Gastroesophageal sphincter (tissue), 4 donors: ENCODE measurements at regions not wholly inside any gene's neighbourhood (a gene's known extent, or its start where the extent isn't known, plus 50 kb on each side); places are given as distances from the start of the nearest gene placed in this dataset.

ENCODE experiments used
- ATAC-seq: fragments of 150-250 bp; one replicate; pipeline ENCODE4 v1.9.1; 2016; ENCODE audit warnings: mild to moderate bottlenecking, moderate library complexity
- H3K27ac ChIP-seq, 4 donors: fragments of 200-600 bp; sonication (generic) in 3 of 4; 1 replicate in 3 of 4; 2 replicates in 1 of 4; pipeline ENCODE4 v1.5.1; 2016 to 2019
- H3K27me3 ChIP-seq: fragments of 200-600 bp; sonication (generic); one replicate; pipeline ENCODE4 v1.5.1; 2019
- H3K36me3 ChIP-seq, 2 donors: fragments of 200-600 bp; sonication (generic); one replicate each; pipeline ENCODE4 v1.5.1; 2019; ENCODE audit warnings: control low read depth in 1 of 2
- H3K4me1 ChIP-seq, 3 donors: fragments of 200-600 bp; sonication (generic); 1 replicate in 2 of 3; 2 replicates in 1 of 3; pipeline ENCODE4 v1.5.1; 2016 to 2019; ENCODE audit warnings: control low read depth in 2 of 3
- H3K4me3 ChIP-seq, 2 donors: fragments of 200-600 bp; sonication (generic); one replicate each; pipeline ENCODE4 v1.5.1; 2019; ENCODE audit warnings: mild to moderate bottlenecking in 1 of 2, moderate library complexity in 1 of 2
- H3K9me3 ChIP-seq, 3 donors: fragments of 200-600 bp; sonication (generic); one replicate each; pipeline ENCODE4 v1.5.1; 2017 to 2019; ENCODE audit warnings: control low read depth in 2 of 3
- EP300 ChIP-seq: sonication (generic); formaldehyde crosslinking; IDR thresholded peaks from one replicate; pipeline ENCODE4 v1.6.1; 2017; ENCODE audit warnings: antibody characterized with exemption, mild to moderate bottlenecking
- POLR2A ChIP-seq, 2 donors: fragments of 450-650 bp; IDR thresholded peaks; one replicate each; pipeline ENCODE4 v1.6.1; 2017; ENCODE audit warnings: antibody characterized with exemption in 2 of 2, mild to moderate bottlenecking in 2 of 2, moderate library complexity in 1 of 2
- POLR2AphosphoS5 ChIP-seq: sonication (generic); formaldehyde crosslinking; IDR thresholded peaks from one replicate; pipeline ENCODE4 v1.6.1; 2017; ENCODE audit warnings: antibody characterized with exemption
- WGBS, 2 donors: methylation state at CpG; one replicate each; pipeline ENCODE4 v1.1.5; 2018; ENCODE audit warnings: low coverage in 1 of 2; 5-methylcytosine and 5-hydroxymethylcytosine counted together
- TF ChIP-seq, protein P1 (sequence below), 4 experiments: fragments of 200-600 bp in 2 of 4; fragments of 450-650 bp in 2 of 4; sonication (generic) in 1 of 4; IDR thresholded peaks; one replicate each; pipeline ENCODE4 v1.5.1; 2017 to 2019; ENCODE audit warnings: antibody characterized with exemption in 4 of 4, mild to moderate bottlenecking in 2 of 4, moderate library complexity in 2 of 4

DNA sequence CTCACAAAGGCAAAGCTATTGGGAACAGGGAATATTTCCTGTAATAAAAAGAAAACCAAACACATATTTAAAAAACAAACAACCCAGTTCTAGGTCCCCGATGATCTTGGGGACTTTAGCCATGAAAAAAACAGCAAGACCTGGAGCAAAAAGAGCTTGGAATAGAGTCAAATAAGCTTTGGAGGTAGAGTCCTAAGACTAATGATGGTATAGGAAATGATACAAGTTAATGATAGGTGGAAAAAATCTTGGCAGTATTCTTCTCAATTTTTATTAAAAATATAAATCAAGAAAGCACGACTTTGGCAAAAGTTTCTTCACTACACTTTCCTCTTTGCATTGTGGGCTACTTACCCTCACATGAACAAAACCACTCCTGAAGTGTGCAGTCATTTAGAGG is 481.5 kb downstream of the EBF1 start:
- no peak for ATAC-seq
- Histone ChIP-seq H3K9me3 (no peaks in the 10 kb centered on the region), H3K4me3 (no peak overlapping the region), H3K4me1 (peaks cover 6 to 20% (median 8%) of the 10 kb centered on the region in 3 donors), H3K27ac (no peak overlapping the region), H3K36me3 (no peaks in the 10 kb centered on the region), H3K27me3 (no peaks in the 10 kb centered on the region)
- TF ChIP-seq, protein P1, sequence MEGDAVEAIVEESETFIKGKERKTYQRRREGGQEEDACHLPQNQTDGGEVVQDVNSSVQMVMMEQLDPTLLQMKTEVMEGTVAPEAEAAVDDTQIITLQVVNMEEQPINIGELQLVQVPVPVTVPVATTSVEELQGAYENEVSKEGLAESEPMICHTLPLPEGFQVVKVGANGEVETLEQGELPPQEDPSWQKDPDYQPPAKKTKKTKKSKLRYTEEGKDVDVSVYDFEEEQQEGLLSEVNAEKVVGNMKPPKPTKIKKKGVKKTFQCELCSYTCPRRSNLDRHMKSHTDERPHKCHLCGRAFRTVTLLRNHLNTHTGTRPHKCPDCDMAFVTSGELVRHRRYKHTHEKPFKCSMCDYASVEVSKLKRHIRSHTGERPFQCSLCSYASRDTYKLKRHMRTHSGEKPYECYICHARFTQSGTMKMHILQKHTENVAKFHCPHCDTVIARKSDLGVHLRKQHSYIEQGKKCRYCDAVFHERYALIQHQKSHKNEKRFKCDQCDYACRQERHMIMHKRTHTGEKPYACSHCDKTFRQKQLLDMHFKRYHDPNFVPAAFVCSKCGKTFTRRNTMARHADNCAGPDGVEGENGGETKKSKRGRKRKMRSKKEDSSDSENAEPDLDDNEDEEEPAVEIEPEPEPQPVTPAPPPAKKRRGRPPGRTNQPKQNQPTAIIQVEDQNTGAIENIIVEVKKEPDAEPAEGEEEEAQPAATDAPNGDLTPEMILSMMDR (IDR thresholded peaks at IDR 0.05) = no peak
- TF ChIP-seq EP300 (no peak), POLR2AphosphoS5 (no peak), POLR2A (IDR thresholded peaks at IDR 0.05) (no peak)
- WGBS, 2 donors = 64 to 65% methylated on average over 2 of the region's 2 CpGs

DNA sequence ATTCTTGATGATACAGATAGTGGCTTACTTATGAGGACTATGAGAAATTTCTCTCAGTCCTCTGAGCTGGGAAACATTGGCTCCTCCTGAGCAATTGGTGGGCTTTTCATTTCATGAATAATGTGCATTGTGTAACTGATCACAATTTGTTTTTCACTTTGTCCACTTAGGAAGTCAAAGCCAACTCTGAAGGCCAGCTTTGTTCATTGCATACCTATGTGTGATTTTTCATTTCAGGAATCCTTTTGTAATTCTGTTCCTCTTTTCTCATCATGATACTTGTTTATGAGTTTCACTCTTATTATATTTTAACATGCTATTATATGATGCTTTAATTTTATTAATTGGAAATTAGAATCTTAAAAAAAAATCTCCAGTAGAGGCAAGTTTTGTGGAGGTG is 483.0 kb downstream of the EBF1 start:
- H3K4me1 ChIP-seq = peaks cover 6 to 20% (median 8%) of the 10 kb centered on the region in 3 donors
- H3K4me3 ChIP-seq = no peak overlapping the region
- no peak overlapping the region for H3K27ac ChIP-seq
- H3K36me3 ChIP-seq = no peaks in the 10 kb centered on the region
- TF ChIP-seq, protein P1 (IDR thresholded peaks at IDR 0.05) = no peak
- TF ChIP-seq POLR2A (IDR thresholded peaks at IDR 0.05) (no peak), POLR2AphosphoS5 (no peak)
- no peaks in the 10 kb centered on the region for H3K27me3 ChIP-seq
- no peak for ATAC-seq
- H3K9me3 ChIP-seq = no peaks in the 10 kb centered on the region

DNA sequence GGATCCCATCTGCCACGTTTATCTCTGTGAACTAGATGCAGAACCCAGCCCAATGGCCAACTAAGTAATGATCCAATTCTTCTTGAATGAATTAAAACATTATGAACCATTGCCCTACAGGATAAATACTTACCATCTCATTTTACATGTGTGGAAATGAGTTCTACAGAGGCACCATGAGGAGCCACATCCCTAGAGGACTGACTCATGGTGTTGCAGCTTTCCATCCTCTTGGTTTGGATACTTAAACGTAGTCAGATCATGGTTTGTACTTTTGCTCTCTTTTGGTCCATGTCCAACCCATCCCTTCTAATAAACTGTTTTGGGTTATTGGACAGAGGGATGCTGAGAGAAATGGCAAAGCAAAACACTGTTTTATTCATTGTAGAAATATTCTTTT is 484.8 kb downstream of the EBF1 start:
- TF ChIP-seq POLR2A (IDR thresholded peaks at IDR 0.05) = no peak
- TF ChIP-seq, protein P1 (IDR thresholded peaks at IDR 0.05) = no peak
- TF ChIP-seq POLR2AphosphoS5 = no peak
- TF ChIP-seq EP300 = no peak
- 56 to 69% methylated on average over 1 to 2 of the region's 2 CpGs for WGBS, 2 donors
- Histone ChIP-seq H3K9me3 (no peaks in the 10 kb centered on the region), H3K27me3 (no peaks in the 10 kb centered on the region), H3K4me3 (no peak overlapping the region), H3K36me3 (no peaks in the 10 kb centered on the region), H3K4me1 (peaks cover 6 to 16% (median 8%) of the 10 kb centered on the region in 3 donors), H3K27ac (no peak overlapping the region)
- ATAC-seq = no peak

DNA sequence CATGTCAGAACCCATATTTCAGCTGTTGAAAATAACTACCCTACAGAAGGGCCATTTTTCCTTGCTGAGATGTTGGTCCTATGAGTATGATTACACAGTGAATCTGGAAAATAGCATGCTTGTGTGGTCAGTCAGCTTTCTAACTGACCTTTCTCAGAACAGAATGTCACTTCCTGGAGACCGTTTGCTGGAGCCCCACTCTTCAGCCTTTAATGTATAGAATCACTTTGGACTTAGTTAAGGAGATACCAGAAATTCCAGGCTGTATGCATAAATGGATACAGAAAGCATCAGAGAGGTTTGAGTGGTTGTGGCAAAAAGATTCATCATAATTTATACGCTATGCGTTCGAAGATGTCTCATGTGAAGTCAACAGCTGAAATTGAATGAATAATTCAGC is 488.1 kb downstream of the EBF1 start:
- H3K27me3 ChIP-seq = no peaks in the 10 kb centered on the region
- no peak overlapping the region for H3K27ac ChIP-seq
- H3K4me1 ChIP-seq = no peaks in the 10 kb centered on the region
- H3K9me3 ChIP-seq = no peaks in the 10 kb centered on the region
- H3K4me3 ChIP-seq = no peak overlapping the region
- no peaks in the 10 kb centered on the region for H3K36me3 ChIP-seq
- WGBS, 2 donors = 77 to 98% methylated on average over 4 of the region's 4 CpGs
- TF ChIP-seq, protein P1 (IDR thresholded peaks at IDR 0.05) = no peak
- TF ChIP-seq EP300 (no peak), POLR2A (IDR thresholded peaks at IDR 0.05) (no peak), POLR2AphosphoS5 (no peak)
- no peak for ATAC-seq

DNA sequence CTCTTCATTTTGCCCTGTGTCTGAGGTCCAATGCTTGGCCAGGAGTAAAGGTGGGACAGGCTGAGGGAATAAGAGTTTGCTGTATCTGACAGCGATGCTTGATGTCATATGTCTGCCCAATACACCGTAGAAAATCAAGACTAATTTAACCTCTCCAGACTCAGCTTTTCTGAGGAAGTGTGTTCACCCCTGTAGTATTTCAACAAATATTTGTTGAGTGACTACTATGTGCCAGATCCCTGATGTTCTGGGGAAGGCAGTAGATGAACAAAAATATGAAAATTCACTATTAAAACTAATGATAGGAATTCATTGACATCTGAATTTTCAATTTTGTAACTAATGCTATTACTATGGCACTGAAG is 489.7 kb downstream of the EBF1 start:
- Histone ChIP-seq H3K27ac (no peak overlapping the region), H3K4me1 (no peaks in the 10 kb centered on the region), H3K27me3 (no peaks in the 10 kb centered on the region), H3K9me3 (no peaks in the 10 kb centered on the region), H3K4me3 (no peak overlapping the region), H3K36me3 (no peaks in the 10 kb centered on the region)
- no peak for TF ChIP-seq POLR2A (IDR thresholded peaks at IDR 0.05)
- no peak for TF ChIP-seq POLR2AphosphoS5
- no peak for TF ChIP-seq EP300
- TF ChIP-seq, protein P1 (IDR thresholded peaks at IDR 0.05) = no peak
- 100% methylated on average over 2 of the region's 2 CpGs for WGBS, 2 donors
- ATAC-seq = no peak
